PC-3 (cell line): ENCODE measurements at regions not wholly inside any gene's neighbourhood (a gene's known extent, or its start where the extent isn't known, plus 50 kb on each side); places are given as distances from the start of the nearest gene placed in this dataset.

Experiments used
- ATAC-seq: fragments of 200-7000 bp; cut with Tn5 transposase; 2 replicates; pipeline ENCODE4 v1.9.1; 2020; ENCODE audit warnings: mild to moderate bottlenecking, moderate library complexity
- BruUV-seq: library from RNA; stranded (reverse); fragments of 400-500 nt; replicated peaks from 2 replicates; lab custom pipeline; 2021; lab: Mats Ljungman, UMichigan
- CTCF ChIA-PET: fragments of 300-600 bp; sonication (Branson Sonifier 250); formaldehyde crosslinking; loops from one replicate; lab custom pipeline; 2022; ENCODE audit warnings: antibody characterized with exemption; lab: Charles Lee
- POLR2A ChIA-PET: fragments of 300-600 bp; sonication (Branson Sonifier 250); formaldehyde crosslinking; loops from one replicate; lab custom pipeline; 2022; ENCODE audit warnings: antibody characterized with exemption; ENCODE audit not compliant: unreplicated experiment; lab: Charles Lee
- DNase-seq: peaks from one replicate; pipeline ENCODE4 v3.0.0-alpha.2; 2015
- H2AFZ ChIP-seq: fragments of 300-600 bp; sonication (generic); 2 replicates; pipeline ENCODE4 v1.6.0; 2016; ENCODE audit warnings: antibody characterized with exemption, low read length
- H3F3A ChIP-seq: fragments of 300-600 bp; sonication (generic); one replicate; pipeline ENCODE4 v1.6.0; 2017; ENCODE audit warnings: antibody characterized with exemption, low read length, control low read depth, mild to moderate bottlenecking; ENCODE audit not compliant: unreplicated experiment
- H3K27ac ChIP-seq: fragments of 300-600 bp; sonication (generic); 2 replicates; pipeline ENCODE4 v1.5.1; 2016; ENCODE audit warnings: mild to moderate bottlenecking, low read length
- H3K27me3 ChIP-seq: fragments of 300-600 bp; sonication (generic); 2 replicates; pipeline ENCODE4 v1.6.1; 2016; ENCODE audit warnings: low read length, mixed read lengths
- H3K36me3 ChIP-seq: fragments of 300-600 bp; sonication (generic); 2 replicates; pipeline ENCODE4 v1.6.1; 2016; ENCODE audit warnings: low read depth, mixed run types, low read length, mixed read lengths
- H3K4me1 ChIP-seq: fragments of 300-600 bp; sonication (generic); 2 replicates; pipeline ENCODE4 v1.5.1; 2016; ENCODE audit warnings: low read length; ENCODE audit not compliant: insufficient read depth
- H3K4me2 ChIP-seq: fragments of 300-600 bp; sonication (generic); 2 replicates; pipeline ENCODE4 v1.6.0; 2016; ENCODE audit warnings: low read length
- H3K4me3 ChIP-seq: fragments of 300-600 bp; sonication (generic); 2 replicates; pipeline ENCODE4 v1.5.1; 2016; ENCODE audit warnings: mild to moderate bottlenecking, low read length, mixed read lengths
- H3K79me2 ChIP-seq: fragments of 300-600 bp; sonication (generic); 2 replicates; pipeline ENCODE4 v1.6.1; 2017; ENCODE audit warnings: low read length, mixed read lengths
- H3K9ac ChIP-seq: fragments of 300-600 bp; sonication (generic); 2 replicates; pipeline ENCODE4 v1.6.0; 2016; ENCODE audit warnings: mild to moderate bottlenecking, low read length
- H3K9me2 ChIP-seq: fragments of 300-600 bp; sonication (generic); replicated peaks from 2 replicates; pipeline ENCODE4 v1.6.1; 2016; ENCODE audit warnings: mixed run types, low read length, mixed read lengths
- H3K9me3 ChIP-seq: fragments of 300-600 bp; sonication (generic); 2 replicates; pipeline ENCODE4 v1.6.1; 2016; ENCODE audit warnings: low read length, mixed read lengths
- H4K20me1 ChIP-seq: fragments of 300-600 bp; sonication (generic); 2 replicates; pipeline ENCODE4 v1.6.1; 2016; ENCODE audit warnings: low read length, mixed read lengths
- CTCF ChIP-seq: fragments of 300-600 bp; sonication (generic); conservative IDR thresholded peaks from 2 replicates; pipeline ENCODE4 v1.5.1; 2017; ENCODE audit warnings: antibody characterized with exemption, low read depth, mild to moderate bottlenecking, low read length
- EZH2 ChIP-seq: fragments of 300-600 bp; sonication (generic); IDR thresholded peaks from one replicate; pipeline ENCODE4 v1.6.1; 2017; ENCODE audit warnings: antibody characterized with exemption, mild to moderate bottlenecking, low read length; ENCODE audit not compliant: unreplicated experiment
- EZH2phosphoT487 ChIP-seq: fragments of 300-600 bp; sonication (generic); IDR thresholded peaks from 2 replicates; pipeline ENCODE4 v1.6.1; 2018; ENCODE audit warnings: mild to moderate bottlenecking, antibody characterized with exemption, low read length, borderline replicate concordance
- intact Hi-C: fragments of 100-400 bp; cut with micrococcal nuclease; formaldehyde crosslinking; loops from 2 replicates; pipeline ENCODE4 v1.9.0; 2023

GRCh38 chr18:65968239-65969004 is 217.6 kb downstream of the CDH7 start:
- Histone ChIP-seq H3K9me3 (no peaks in the 10 kb centered on the region), H3K9ac (no peak overlapping the region), H3F3A (no peaks in the 10 kb centered on the region), H3K27me3 (no peaks in the 10 kb centered on the region), H4K20me1 (no peaks in the 10 kb centered on the region), H3K4me3 (no peak overlapping the region), H3K27ac (no peak overlapping the region), H3K4me1 (no peaks in the 10 kb centered on the region), H3K36me3 (no peaks in the 10 kb centered on the region), H3K4me2 (no peak overlapping the region), H3K9me2 (no peaks in the 10 kb centered on the region), H3K79me2 (no peaks in the 10 kb centered on the region), H2AFZ (no peak overlapping the region)
- no TSS peak for BruUV-seq
- POLR2A ChIA-PET, result no interaction called here
- TF ChIP-seq CTCF (peak; percentile 69), EZH2 (no peak)
- peak; percentile 87 for ATAC-seq
- CTCF ChIA-PET, result interaction anchor here (0.5 kb wide), 1 partner anchor 129 kb away, joined by 5 read pairs; no protein-coding TSS in a partner anchor
- intact Hi-C loops, result no loop called here
- DNase-seq, result peak; percentile 24

GRCh38 chr18:65955747-65956146 is 204.9 kb downstream of the CDH7 start:
- no peak for DNase-seq
- no peak overlapping the region for H3K4me2 ChIP-seq
- ChIA-PET POLR2A (no interaction called here), CTCF (no interaction called here)
- ATAC-seq, result no peak
- no peaks in the 10 kb centered on the region for H3K36me3 ChIP-seq
- no peaks in the 10 kb centered on the region for H3K9me3 ChIP-seq
- H3F3A ChIP-seq, result no peaks in the 10 kb centered on the region
- intact Hi-C loops, result no loop called here
- H4K20me1 ChIP-seq, result no peaks in the 10 kb centered on the region
- no peaks in the 10 kb centered on the region for H3K4me1 ChIP-seq
- BruUV-seq, result no TSS peak
- no peak for TF ChIP-seq EZH2
- TF ChIP-seq EZH2phosphoT487, result no peak
- no peak for TF ChIP-seq CTCF
- H3K9ac ChIP-seq, result no peak overlapping the region
- H3K79me2 ChIP-seq, result no peaks in the 10 kb centered on the region
- no peaks in the 10 kb centered on the region for H3K9me2 ChIP-seq
- H2AFZ ChIP-seq, result no peak overlapping the region
- no peak overlapping the region for H3K4me3 ChIP-seq
- H3K27me3 ChIP-seq, result no peaks in the 10 kb centered on the region
- H3K27ac ChIP-seq, result no peak overlapping the region

- ChIA-PET POLR2A (no interaction called here), CTCF (no interaction called here)
- Histone ChIP-seq H3K4me3 (no peak overlapping the region), H3K79me2 (no peaks in the 10 kb centered on the region), H4K20me1 (no peaks in the 10 kb centered on the region), H3K4me2 (no peak overlapping the region), H3K36me3 (no peaks in the 10 kb centered on the region), H3K27ac (no peak overlapping the region), H3K4me1 (no peaks in the 10 kb centered on the region), H3K9ac (no peak overlapping the region), H3F3A (no peaks in the 10 kb centered on the region), H3K9me3 (no peaks in the 10 kb centered on the region), H2AFZ (no peak overlapping the region), H3K9me2 (no peaks in the 10 kb centered on the region), H3K27me3 (no peaks in the 10 kb centered on the region)
- TF ChIP-seq EZH2phosphoT487 (no peak), EZH2 (no peak), CTCF (no peak)
- ATAC-seq (no peak), DNase-seq (no peak)
- no TSS peak for BruUV-seq
- intact Hi-C loops, result no loop called here
These were observed 203.6 kb downstream of the CDH7 start for GRCh38 chr18:65954372-65954771.
